Progenitor cell of endocrine pancreas (in vitro differentiated cells): ENCODE measurements at regions not wholly inside any gene's neighbourhood (a gene's known extent, or its start where the extent isn't known, plus 50 kb on each side); places are given as distances from the start of the nearest gene placed in this dataset.

Source experiments
- DNase-seq: peaks from one replicate; pipeline ENCODE4 v3.0.0; 2021; ENCODE audit warnings: low spot score; ENCODE audit not compliant: unreplicated experiment
- H3K27ac Mint-ChIP-seq: 2 replicates; pipeline ENCODE4 v1.8.0; 2021; ENCODE audit warnings: mild to moderate bottlenecking, moderate library complexity, mixed read lengths
- H3K27me3 Mint-ChIP-seq: 2 replicates; pipeline ENCODE4 v1.8.0; 2021; ENCODE audit warnings: mixed read lengths
- H3K36me3 Mint-ChIP-seq: 2 replicates; pipeline ENCODE4 v1.8.0; 2022; ENCODE audit warnings: mixed read lengths; ENCODE audit not compliant: insufficient read depth
- H3K4me1 Mint-ChIP-seq: 2 replicates; pipeline ENCODE4 v1.8.0; 2021; ENCODE audit warnings: low read depth, mixed read lengths
- H3K4me3 Mint-ChIP-seq: 2 replicates; pipeline ENCODE4 v1.8.0; 2021; ENCODE audit warnings: low read depth, mild to moderate bottlenecking, moderate library complexity, mixed read lengths
- H3K9me3 Mint-ChIP-seq: 2 replicates; pipeline ENCODE4 v1.8.0; 2021; ENCODE audit warnings: low read depth, mixed read lengths
- CTCF ChIP-seq: fragments of 200-600 bp; sonication (generic); IDR thresholded peaks from one replicate; pipeline ENCODE4 v1.5.0; 2021; ENCODE audit warnings: antibody characterized with exemption, mild to moderate bottlenecking; ENCODE audit not compliant: unreplicated experiment

GRCh38 chr2:236726701-236727450 is 157.3 kb downstream of the ACKR3 start:
- peaks cover 2% of the 10 kb centered on the region for H3K27me3 Mint-ChIP-seq
- no peak for TF ChIP-seq CTCF
- no peak for DNase-seq
- no peak overlapping the region for H3K27ac Mint-ChIP-seq
- no peaks in the 10 kb centered on the region for H3K36me3 Mint-ChIP-seq
- H3K4me3 Mint-ChIP-seq = no peak overlapping the region
- peaks cover 8% of the 10 kb centered on the region for H3K4me1 Mint-ChIP-seq
- no peaks in the 10 kb centered on the region for H3K9me3 Mint-ChIP-seq

GRCh38 chr2:236728916-236729670 is 159.5 kb downstream of the ACKR3 start:
- no peak for TF ChIP-seq CTCF
- DNase-seq = no peak
- H3K9me3 Mint-ChIP-seq = no peaks in the 10 kb centered on the region

DNA sequence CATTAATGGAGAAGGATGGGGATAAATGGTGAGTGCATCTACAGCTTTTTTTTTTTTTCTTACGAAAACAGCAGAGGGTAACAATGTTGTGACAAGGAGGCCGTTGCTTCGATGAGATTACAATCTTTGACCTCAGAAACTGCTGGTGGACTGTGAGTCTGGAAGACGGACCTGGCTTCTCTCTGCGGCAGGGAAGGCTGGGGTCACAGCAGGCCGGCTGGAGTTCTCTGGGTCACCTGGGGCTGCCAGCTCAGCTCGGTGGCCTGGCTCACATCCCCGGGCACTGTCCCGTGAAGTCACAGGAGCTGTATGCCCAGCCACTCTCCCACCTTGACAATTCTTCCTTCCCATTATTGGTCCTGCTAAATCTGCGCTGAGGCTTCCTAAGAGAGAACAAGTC is 160.8 kb downstream of the ACKR3 start:
- H3K4me3 Mint-ChIP-seq = no peak overlapping the region
- no peak for DNase-seq

More at GRCh38 chr2:236728916-236729670, 159.5 kb downstream of the ACKR3 start:
- Mint-ChIP-seq H3K4me1 (peaks cover 8% of the 10 kb centered on the region), H3K4me3 (no peak overlapping the region), H3K27ac (no peak overlapping the region), H3K27me3 (peaks cover 14% of the 10 kb centered on the region), H3K36me3 (no peaks in the 10 kb centered on the region)

GRCh38 chr2:236731767-236732580 is 162.3 kb downstream of the ACKR3 start:
- Mint-ChIP-seq H3K4me1 (peaks cover 25% of the 10 kb centered on the region), H3K36me3 (no peaks in the 10 kb centered on the region), H3K27me3 (peaks cover 12% of the 10 kb centered on the region), H3K9me3 (no peaks in the 10 kb centered on the region), H3K4me3 (no peak overlapping the region), H3K27ac (no peak overlapping the region)
- no peak for TF ChIP-seq CTCF
- DNase-seq = no peak

More for the DNA sequence above, 160.8 kb downstream of the ACKR3 start:
- TF ChIP-seq CTCF = no peak
- H3K9me3 Mint-ChIP-seq = no peaks in the 10 kb centered on the region
- H3K36me3 Mint-ChIP-seq = no peaks in the 10 kb centered on the region
- H3K27ac Mint-ChIP-seq = no peak overlapping the region
- peaks cover 14% of the 10 kb centered on the region for H3K27me3 Mint-ChIP-seq
- H3K4me1 Mint-ChIP-seq = peaks cover 14% of the 10 kb centered on the region

- H3K9me3 Mint-ChIP-seq = no peaks in the 10 kb centered on the region
Observed at GRCh38 chr2:236733156-236733555, 163.5 kb downstream of the ACKR3 start.

More at GRCh38 chr2:236733156-236733555, 163.5 kb downstream of the ACKR3 start:
- no peak for DNase-seq
- H3K36me3 Mint-ChIP-seq = no peaks in the 10 kb centered on the region
- no peak overlapping the region for H3K4me3 Mint-ChIP-seq
- no peak overlapping the region for H3K27ac Mint-ChIP-seq
- TF ChIP-seq CTCF = no peak
- H3K27me3 Mint-ChIP-seq = peaks cover 11% of the 10 kb centered on the region
- H3K4me1 Mint-ChIP-seq = peaks cover 25% of the 10 kb centered on the region
